T-helper 1 cell treated with Interleukin-12 subunit alpha and Interleukin-12 subunit beta and Interleukin-4 antibody, amounts not matched to agents 30 μg/mL and 1 μg/mL, for 36 hours (primary cell): ENCODE measurements at regions not wholly inside any gene's neighbourhood (a gene's known extent, or its start where the extent isn't known, plus 50 kb on each side); places are given as distances from the start of the nearest gene placed in this dataset.
"Not testable (repeated sequence)": the region's sequence is repeated elsewhere in the genome, so short reads cannot be mapped to it uniquely, and the experiment has no call there.

Experiments
- H3K27ac Mint-ChIP-seq: one replicate; pipeline ENCODE4 v1.8.0; 2021; ENCODE audit warnings: mild to moderate bottlenecking, mixed read lengths
- H3K27me3 Mint-ChIP-seq: one replicate; pipeline ENCODE4 v1.8.0; 2021; ENCODE audit warnings: low read depth, mixed read lengths
- H3K36me3 Mint-ChIP-seq: one replicate; pipeline ENCODE4 v1.8.0; 2021; ENCODE audit warnings: low read depth, mixed read lengths
- H3K4me1 Mint-ChIP-seq: one replicate; pipeline ENCODE4 v1.8.0; 2021; ENCODE audit warnings: low read depth, mixed read lengths
- H3K4me3 Mint-ChIP-seq: one replicate; pipeline ENCODE4 v1.8.0; 2021; ENCODE audit warnings: mild to moderate bottlenecking, moderate library complexity, mixed read lengths
- H3K9me3 Mint-ChIP-seq: one replicate; pipeline ENCODE4 v1.8.0; 2021; ENCODE audit warnings: mixed read lengths

GRCh38 chr6:105880030-105880492, 206.1 kb upstream of the PRDM1 start:
- Mint-ChIP-seq H3K27me3 (no peaks in the 10 kb centered on the region), H3K27ac (peak overlapping the region; percentile 16), H3K36me3 (peaks cover 12% of the 10 kb centered on the region), H3K9me3 (peaks cover 8% of the 10 kb centered on the region), H3K4me1 (peaks cover 45% of the 10 kb centered on the region), H3K4me3 (peak overlapping the region; percentile 63)

- H3K27me3 Mint-ChIP-seq, result no peaks in the 10 kb centered on the region
- H3K36me3 Mint-ChIP-seq, result peaks cover 9% of the 10 kb centered on the region
- peaks cover 8% of the 10 kb centered on the region for H3K9me3 Mint-ChIP-seq
- H3K4me1 Mint-ChIP-seq, result peaks cover 41% of the 10 kb centered on the region
- H3K27ac Mint-ChIP-seq, result no peak overlapping the region
- H3K4me3 Mint-ChIP-seq, result no peak overlapping the region
Measured at GRCh38 chr6:105879146-105879545, 207.0 kb upstream of the PRDM1 start.

DNA sequence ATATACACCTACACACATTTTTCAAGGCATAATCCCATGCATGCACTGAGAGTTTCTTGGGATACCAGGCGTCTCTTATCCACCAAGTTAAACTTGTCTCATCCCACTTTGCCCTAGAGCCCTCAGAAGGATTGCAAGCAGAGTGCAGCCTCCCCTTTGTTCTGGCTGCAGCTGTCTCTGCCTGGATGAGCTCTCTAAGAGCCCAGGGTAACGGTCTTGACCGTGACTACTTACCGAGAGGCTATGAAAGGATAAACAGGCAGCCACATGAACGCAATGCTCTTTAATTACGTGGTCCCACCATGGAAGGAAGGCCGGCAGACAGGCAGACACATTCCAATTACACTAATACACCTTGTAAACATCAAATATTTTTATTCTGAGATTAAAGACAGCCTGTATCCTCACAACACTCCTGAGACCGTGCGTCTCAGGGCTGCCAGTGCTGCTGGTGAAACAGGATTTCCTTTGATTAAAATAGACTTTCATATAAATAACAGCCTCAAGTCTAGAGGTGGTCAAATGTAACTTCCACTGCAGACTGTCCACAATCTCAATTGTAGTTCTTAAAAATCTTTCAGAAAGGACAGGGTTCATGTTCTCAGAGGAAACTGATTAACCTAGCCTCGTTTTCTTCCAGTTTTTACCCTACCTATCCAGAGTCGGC, 210.0 kb upstream of the PRDM1 start:
- no peak overlapping the region for H3K27ac Mint-ChIP-seq
- H3K4me1 Mint-ChIP-seq, result peaks cover 43% of the 10 kb centered on the region
- peaks cover 12% of the 10 kb centered on the region for H3K27me3 Mint-ChIP-seq
- peaks cover 14% of the 10 kb centered on the region for H3K9me3 Mint-ChIP-seq
- peaks cover 12% of the 10 kb centered on the region for H3K36me3 Mint-ChIP-seq
- H3K4me3 Mint-ChIP-seq, result no peak overlapping the region

DNA sequence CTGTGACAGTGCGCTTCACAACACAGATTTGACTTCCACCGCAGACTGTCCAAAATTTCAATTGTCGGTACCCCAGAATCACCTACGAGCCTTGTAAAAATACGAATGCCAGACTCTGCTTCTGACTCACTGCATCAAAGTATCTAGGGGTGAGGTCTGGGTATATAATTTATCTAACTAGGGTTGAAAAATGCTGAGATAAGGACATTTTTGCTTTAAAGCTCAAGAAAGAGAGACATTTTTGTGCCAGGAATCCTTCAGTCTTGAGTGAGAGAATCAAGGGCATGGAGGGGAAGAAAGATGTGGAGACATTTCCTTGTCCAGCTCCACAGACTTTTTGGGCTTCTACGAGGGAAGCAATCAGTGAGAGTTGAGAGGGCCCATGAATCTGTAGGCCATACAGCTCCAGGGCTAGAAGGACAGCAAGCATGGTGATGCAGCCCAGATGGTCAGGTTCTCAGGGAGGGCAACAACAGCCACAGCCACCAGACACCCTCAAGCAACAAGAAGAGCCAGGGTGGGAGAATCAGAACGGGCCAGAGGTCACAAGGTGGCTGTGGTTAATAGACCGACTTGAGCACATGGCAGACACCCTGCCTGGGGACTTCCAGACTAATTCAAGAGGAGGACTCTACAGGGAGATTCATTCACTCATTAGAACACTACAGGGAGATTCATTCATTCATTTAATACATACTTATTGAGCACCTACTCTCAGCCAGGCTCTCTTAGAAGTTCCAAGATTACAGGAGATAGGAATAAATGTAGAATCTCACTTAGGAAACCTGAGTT, 211.1 kb upstream of the PRDM1 start:
- Mint-ChIP-seq H3K4me1 (peaks cover 34% of the 10 kb centered on the region), H3K27me3 (peaks cover 12% of the 10 kb centered on the region), H3K27ac (no peak overlapping the region), H3K36me3 (peaks cover 13% of the 10 kb centered on the region), H3K4me3 (no peak overlapping the region), H3K9me3 (peaks cover 17% of the 10 kb centered on the region)

DNA sequence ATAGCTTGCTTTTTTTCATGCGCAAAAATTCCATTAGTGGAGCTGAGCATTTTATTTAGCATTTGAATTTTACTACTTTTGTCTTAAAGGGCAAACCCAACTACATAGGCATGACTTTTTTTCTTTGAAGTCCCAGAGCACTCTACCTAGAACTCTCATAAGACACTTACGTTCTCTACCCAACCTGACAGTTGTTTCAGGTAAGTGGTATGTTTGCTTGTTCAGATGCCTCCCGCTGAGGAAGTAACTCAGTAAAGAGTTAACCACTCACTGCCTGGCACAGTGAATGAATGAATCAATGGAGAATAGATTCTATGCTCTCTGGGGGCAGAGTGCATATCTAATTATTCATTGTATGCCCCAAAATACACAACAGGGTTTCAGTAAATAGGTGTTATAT, 212.3 kb upstream of the PRDM1 start:
- Mint-ChIP-seq H3K4me1 (peaks cover 31% of the 10 kb centered on the region), H3K4me3 (no peak overlapping the region), H3K27ac (no peak overlapping the region), H3K36me3 (peaks cover 14% of the 10 kb centered on the region), H3K9me3 (peaks cover 17% of the 10 kb centered on the region), H3K27me3 (peaks cover 12% of the 10 kb centered on the region)

DNA sequence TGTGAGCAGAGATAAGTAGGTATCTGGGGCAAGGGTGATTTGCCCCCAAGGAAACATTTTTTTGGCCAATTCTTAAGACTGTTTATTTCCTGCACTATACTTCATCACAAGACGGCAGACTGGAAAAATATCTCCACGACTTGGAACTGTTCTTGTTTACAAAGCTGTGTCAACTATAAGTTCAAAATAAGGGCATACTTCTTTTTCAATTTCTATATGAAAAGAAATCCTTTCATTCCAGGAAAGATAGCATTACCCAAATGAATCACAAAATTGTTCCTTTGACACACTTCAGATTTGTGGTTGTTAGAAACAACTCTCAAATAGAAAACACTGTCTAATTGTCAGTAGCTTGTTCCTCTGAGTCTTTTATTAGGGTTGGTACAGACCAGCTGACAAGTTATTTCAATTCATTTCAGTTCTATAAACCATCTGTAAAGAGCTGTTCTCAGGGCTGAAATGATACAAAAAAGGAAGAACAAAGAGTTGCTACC, 212.9 kb upstream of the PRDM1 start:
- Mint-ChIP-seq H3K4me3 (no peak overlapping the region), H3K36me3 (peaks cover 13% of the 10 kb centered on the region), H3K27me3 (peaks cover 12% of the 10 kb centered on the region), H3K9me3 (peaks cover 16% of the 10 kb centered on the region), H3K27ac (no peak overlapping the region), H3K4me1 (peaks cover 27% of the 10 kb centered on the region)

- Mint-ChIP-seq H3K4me1 (peaks cover 27% of the 10 kb centered on the region), H3K4me3 (no peak overlapping the region), H3K27ac (no peak overlapping the region)
Measured at GRCh38 chr6:105872249-105872648, 213.9 kb upstream of the PRDM1 start.

GRCh38 chr6:105871542-105871941, 214.6 kb upstream of the PRDM1 start:
- H3K4me1 Mint-ChIP-seq, result peaks cover 29% of the 10 kb centered on the region
- peaks cover 22% of the 10 kb centered on the region for H3K9me3 Mint-ChIP-seq
- H3K4me3 Mint-ChIP-seq, result no peak overlapping the region
- H3K27ac Mint-ChIP-seq, result no peak overlapping the region
- peaks cover 18% of the 10 kb centered on the region for H3K27me3 Mint-ChIP-seq
- H3K36me3 Mint-ChIP-seq, result peaks cover 22% of the 10 kb centered on the region

More at GRCh38 chr6:105872249-105872648, 213.9 kb upstream of the PRDM1 start:
- H3K27me3 Mint-ChIP-seq, result peaks cover 18% of the 10 kb centered on the region
- peaks cover 19% of the 10 kb centered on the region for H3K9me3 Mint-ChIP-seq
- peaks cover 19% of the 10 kb centered on the region for H3K36me3 Mint-ChIP-seq

DNA sequence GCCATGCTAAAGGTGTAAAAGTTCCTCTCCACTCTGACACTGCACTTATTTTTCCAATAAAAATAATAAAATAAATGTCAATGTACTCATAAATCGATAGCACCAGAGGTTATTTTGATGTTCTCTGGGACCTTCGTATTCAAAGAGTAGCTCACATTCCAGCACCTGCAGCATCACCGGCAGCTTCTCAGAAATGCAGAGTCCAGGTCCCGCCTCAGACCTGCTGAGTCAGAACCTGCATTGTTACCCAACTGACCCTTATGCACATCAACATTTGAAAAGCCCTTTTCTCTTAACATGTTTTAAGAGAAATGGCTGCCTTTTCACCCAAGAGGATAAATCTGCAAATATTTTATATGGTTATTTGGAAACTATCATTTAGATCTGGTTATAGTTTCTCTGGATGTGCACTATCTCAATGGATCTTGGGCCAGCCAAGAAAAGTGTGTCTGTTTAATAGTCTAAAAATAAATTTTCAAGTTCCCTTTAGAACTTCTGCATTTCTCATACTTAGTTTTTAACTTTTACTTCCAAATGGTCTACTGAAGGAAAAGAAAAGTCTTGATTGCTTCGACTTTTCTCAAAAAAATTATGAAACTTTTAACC, 216.2 kb upstream of the PRDM1 start:
- peaks cover 25% of the 10 kb centered on the region for H3K4me1 Mint-ChIP-seq
- peaks cover 30% of the 10 kb centered on the region for H3K9me3 Mint-ChIP-seq
- peaks cover 28% of the 10 kb centered on the region for H3K27me3 Mint-ChIP-seq
- H3K4me3 Mint-ChIP-seq, result no peak overlapping the region
- H3K36me3 Mint-ChIP-seq, result peaks cover 30% of the 10 kb centered on the region
- H3K27ac Mint-ChIP-seq, result no peak overlapping the region

- H3K9me3 Mint-ChIP-seq, result peaks cover 36% of the 10 kb centered on the region
- no peak overlapping the region for H3K4me3 Mint-ChIP-seq
- H3K27me3 Mint-ChIP-seq, result peaks cover 37% of the 10 kb centered on the region
- H3K4me1 Mint-ChIP-seq, result peaks cover 24% of the 10 kb centered on the region
- peaks cover 30% of the 10 kb centered on the region for H3K36me3 Mint-ChIP-seq
- H3K27ac Mint-ChIP-seq, result no peak overlapping the region
Measured at GRCh38 chr6:105868823-105869460, 217.2 kb upstream of the PRDM1 start.

DNA sequence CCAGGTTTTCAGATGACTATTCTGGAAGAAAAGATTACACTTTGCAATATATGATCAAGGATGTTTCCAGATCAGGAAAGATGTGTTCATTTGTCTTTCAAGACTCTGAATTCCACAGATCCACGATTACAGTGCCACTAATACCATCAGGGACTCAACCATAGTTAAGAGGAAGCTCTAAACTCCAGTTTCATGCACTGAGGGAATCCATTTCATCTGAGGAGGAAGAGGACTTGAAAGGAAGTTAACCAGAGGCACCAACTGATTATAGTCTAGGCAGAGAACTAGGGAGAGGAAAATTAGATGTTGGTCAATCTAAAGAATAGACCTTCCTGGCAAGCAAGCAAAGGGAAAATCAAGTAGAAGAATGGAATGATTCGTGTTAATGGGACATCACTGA, 218.3 kb upstream of the PRDM1 start:
- Mint-ChIP-seq H3K4me3 (no peak overlapping the region), H3K27me3 (peaks cover 47% of the 10 kb centered on the region), H3K36me3 (peaks cover 30% of the 10 kb centered on the region), H3K4me1 (peaks cover 16% of the 10 kb centered on the region), H3K27ac (no peak overlapping the region), H3K9me3 (peaks cover 38% of the 10 kb centered on the region)

DNA sequence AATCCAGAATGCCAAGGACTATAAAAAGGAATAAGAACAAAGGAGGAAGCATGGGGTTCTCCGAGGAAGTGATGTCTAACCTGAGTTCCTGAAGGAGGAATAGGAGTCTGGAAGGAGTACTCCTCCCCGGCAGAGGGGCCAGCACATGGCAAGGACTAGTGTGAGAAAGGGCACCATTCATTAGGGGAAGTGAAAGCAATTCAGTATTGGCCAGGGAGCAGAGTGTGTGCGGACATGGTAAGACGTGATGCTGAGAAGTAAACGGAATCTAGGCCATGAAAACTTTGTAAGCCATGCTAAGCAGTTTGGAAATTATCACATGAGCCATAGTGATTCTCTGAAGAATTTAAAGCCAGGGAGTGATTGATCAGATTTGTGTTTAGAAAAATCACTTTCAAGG, 218.9 kb upstream of the PRDM1 start:
- Mint-ChIP-seq H3K9me3 (peaks cover 38% of the 10 kb centered on the region), H3K27me3 (peaks cover 45% of the 10 kb centered on the region), H3K4me3 (no peak overlapping the region), H3K4me1 (peaks cover 13% of the 10 kb centered on the region), H3K36me3 (peaks cover 28% of the 10 kb centered on the region), H3K27ac (no peak overlapping the region)

DNA sequence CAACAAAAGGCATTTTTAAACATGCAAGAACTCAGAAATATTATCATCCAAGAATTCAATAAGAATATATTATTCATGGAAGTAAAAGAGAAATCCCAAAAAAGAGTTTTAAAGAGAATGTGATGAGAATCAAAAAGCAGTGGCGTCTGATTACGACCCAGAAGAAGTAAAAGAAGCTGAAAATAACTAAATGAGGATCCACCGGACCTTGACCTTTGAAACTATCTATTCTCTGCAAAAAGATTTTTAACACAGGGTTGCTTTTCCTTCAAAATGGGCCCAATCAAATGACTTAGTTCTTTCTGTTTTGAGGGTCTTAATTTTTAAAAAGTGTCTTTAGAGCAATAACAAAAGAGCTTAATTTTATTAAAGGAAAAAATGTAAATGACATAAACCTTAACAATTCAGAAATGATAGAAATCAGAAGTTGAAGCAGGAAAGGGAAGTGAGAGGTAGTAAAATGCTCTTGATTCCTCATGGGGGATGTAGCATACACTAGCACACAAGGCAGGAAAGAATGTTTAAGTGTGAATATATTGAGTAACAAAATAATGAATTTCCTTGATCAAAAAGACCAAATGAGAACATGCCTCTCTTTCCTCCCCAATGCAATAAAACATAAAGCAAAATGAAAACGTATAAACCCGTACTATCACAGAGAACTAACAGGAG, 223.1 kb upstream of the PRDM1 start:
- Mint-ChIP-seq H3K4me1 (peaks cover 10% of the 10 kb centered on the region), H3K9me3 (peaks cover 27% of the 10 kb centered on the region), H3K4me3 (no peak overlapping the region), H3K27me3 (peaks cover 42% of the 10 kb centered on the region), H3K27ac (no peak overlapping the region), H3K36me3 (peaks cover 23% of the 10 kb centered on the region)

DNA sequence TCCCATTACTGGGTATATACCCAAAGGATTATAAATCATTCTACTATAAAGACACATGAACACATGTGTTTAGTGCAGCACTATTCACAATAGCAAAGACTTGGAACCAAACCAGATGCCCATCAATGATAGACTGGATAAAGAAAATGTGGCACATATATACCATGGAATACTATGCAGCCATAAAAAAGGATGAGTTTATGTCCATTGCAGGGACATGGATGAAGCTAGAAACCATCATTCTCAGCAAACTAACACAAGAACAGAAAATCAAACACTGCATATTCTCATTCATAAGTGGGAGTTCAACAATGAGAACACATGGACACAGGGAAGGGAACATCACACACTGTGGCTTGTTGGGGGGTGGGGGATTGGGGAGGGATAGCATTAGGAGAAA, 225.2 kb upstream of the PRDM1 start:
- H3K36me3 Mint-ChIP-seq, result peaks cover 15% of the 10 kb centered on the region
- H3K27ac Mint-ChIP-seq, H3K4me3 Mint-ChIP-seq, H3K4me1 Mint-ChIP-seq: not testable (repeated sequence)
- peaks cover 16% of the 10 kb centered on the region for H3K9me3 Mint-ChIP-seq
- H3K27me3 Mint-ChIP-seq, result peaks cover 33% of the 10 kb centered on the region
